ENCODE measurements at regions not wholly inside any gene's neighbourhood (a gene's known extent, or its start where the extent isn't known, plus 50 kb on each side); places are given as distances from the start of the nearest gene placed in this dataset.

- H3F3A ChIP-seq (ENCODE audit: insufficient read depth) = no peaks in the 10 kb centered on the region
- H2AFZ ChIP-seq (ENCODE audit: low read depth, low read length, severe bottlenecking) = no peak overlapping the region
- no peaks in the 10 kb centered on the region for H3K9me2 ChIP-seq (replicated peaks; ENCODE audit: insufficient read depth, low read length)
- H3K36me3 ChIP-seq (ENCODE audit: low read length) = no peaks in the 10 kb centered on the region
- no peak overlapping the region for H3K27ac ChIP-seq (ENCODE audit: low read depth, low read length)
- no peaks in the 10 kb centered on the region for H3K27me3 ChIP-seq (ENCODE audit: low read length)
- no peaks in the 10 kb centered on the region for H4K20me1 ChIP-seq (ENCODE audit: low read depth, low read length)
- no peak overlapping the region for H3K4me2 ChIP-seq (ENCODE audit: low read depth, low read length, poor library complexity, severe bottlenecking)
- H3K9me3 ChIP-seq (ENCODE audit: insufficient read depth, low read length) = no peaks in the 10 kb centered on the region
- TF ChIP-seq CTCF (IDR thresholded peaks at IDR 0.05; ENCODE audit: insufficient read depth, low read length, poor library complexity, severe bottlenecking) (no peak), EZH2phosphoT487 (conservative IDR thresholded peaks at IDR 0.05; ENCODE audit: low read length) (no peak)
- H3K79me2 ChIP-seq (ENCODE audit: insufficient read depth, low read length) = no peaks in the 10 kb centered on the region
- H3K9ac ChIP-seq (ENCODE audit: low read length) = no peak overlapping the region
- no peak overlapping the region for H3K4me3 ChIP-seq (ENCODE audit: insufficient read depth, low read length, poor library complexity, severe bottlenecking)
Observed at GRCh38 chr15:38750786-38751185, 186.2 kb upstream of the RASGRP1 start.

- no peak overlapping the region for H2AFZ ChIP-seq (ENCODE audit: low read depth, low read length, severe bottlenecking)
- no peaks in the 10 kb centered on the region for H3K27me3 ChIP-seq (ENCODE audit: low read length)
- H3K36me3 ChIP-seq (ENCODE audit: low read length) = no peaks in the 10 kb centered on the region
- no peak overlapping the region for H3K4me2 ChIP-seq (ENCODE audit: low read depth, low read length, poor library complexity, severe bottlenecking)
- no peak overlapping the region for H3K4me3 ChIP-seq (ENCODE audit: insufficient read depth, low read length, poor library complexity, severe bottlenecking)
- TF ChIP-seq EZH2phosphoT487 (conservative IDR thresholded peaks at IDR 0.05; ENCODE audit: low read length) (no peak), CTCF (IDR thresholded peaks at IDR 0.05; ENCODE audit: insufficient read depth, low read length, poor library complexity, severe bottlenecking) (no peak)
- H3F3A ChIP-seq (ENCODE audit: insufficient read depth) = no peaks in the 10 kb centered on the region
- no peaks in the 10 kb centered on the region for H3K9me2 ChIP-seq (replicated peaks; ENCODE audit: insufficient read depth, low read length)
- H3K79me2 ChIP-seq (ENCODE audit: insufficient read depth, low read length) = no peaks in the 10 kb centered on the region
- no peak overlapping the region for H3K27ac ChIP-seq (ENCODE audit: low read depth, low read length)
- no peaks in the 10 kb centered on the region for H4K20me1 ChIP-seq (ENCODE audit: low read depth, low read length)
- no peak overlapping the region for H3K9ac ChIP-seq (ENCODE audit: low read length)
- no peaks in the 10 kb centered on the region for H3K9me3 ChIP-seq (ENCODE audit: insufficient read depth, low read length)
Observed at GRCh38 chr15:38755718-38756117, 191.1 kb upstream of the RASGRP1 start.

- H3K36me3 ChIP-seq (ENCODE audit: low read length) = no peaks in the 10 kb centered on the region
- TF ChIP-seq EZH2phosphoT487 (conservative IDR thresholded peaks at IDR 0.05; ENCODE audit: low read length) (no peak), CTCF (IDR thresholded peaks at IDR 0.05; ENCODE audit: insufficient read depth, low read length, poor library complexity, severe bottlenecking) (no peak)
Observed at GRCh38 chr15:38756441-38756840, 191.8 kb upstream of the RASGRP1 start.

More at GRCh38 chr15:38756441-38756840, 191.8 kb upstream of the RASGRP1 start:
- no peak overlapping the region for H3K4me3 ChIP-seq (ENCODE audit: insufficient read depth, low read length, poor library complexity, severe bottlenecking)
- no peak overlapping the region for H3K27ac ChIP-seq (ENCODE audit: low read depth, low read length)
- H3F3A ChIP-seq (ENCODE audit: insufficient read depth) = no peaks in the 10 kb centered on the region
- no peaks in the 10 kb centered on the region for H3K79me2 ChIP-seq (ENCODE audit: insufficient read depth, low read length)
- no peaks in the 10 kb centered on the region for H4K20me1 ChIP-seq (ENCODE audit: low read depth, low read length)
- no peak overlapping the region for H3K4me2 ChIP-seq (ENCODE audit: low read depth, low read length, poor library complexity, severe bottlenecking)
- no peak overlapping the region for H3K9ac ChIP-seq (ENCODE audit: low read length)
- no peaks in the 10 kb centered on the region for H3K9me2 ChIP-seq (replicated peaks; ENCODE audit: insufficient read depth, low read length)
- no peak overlapping the region for H2AFZ ChIP-seq (ENCODE audit: low read depth, low read length, severe bottlenecking)
- H3K27me3 ChIP-seq (ENCODE audit: low read length) = no peaks in the 10 kb centered on the region
- no peaks in the 10 kb centered on the region for H3K9me3 ChIP-seq (ENCODE audit: insufficient read depth, low read length)

All from SU-DHL-6 (cell line).